Kidney epithelial cell (primary cell): ENCODE measurements at regions not wholly inside any gene's neighbourhood (a gene's known extent, or its start where the extent isn't known, plus 50 kb on each side); places are given as distances from the start of the nearest gene placed in this dataset.

Source experiments
- DNase-seq: peaks from one replicate; pipeline ENCODE4 v3.0.0-alpha.2; 2010; ENCODE audit warnings: low read depth
- H3K27me3 ChIP-seq: 2 replicates; pipeline ENCODE4 v1.6.0; 2011; ENCODE audit warnings: low read length; ENCODE audit not compliant: control insufficient read depth, insufficient read depth
- H3K36me3 ChIP-seq: 2 replicates; pipeline ENCODE4 v1.5.1; 2011; ENCODE audit warnings: low read length; ENCODE audit not compliant: control insufficient read depth, insufficient read depth
- H3K4me3 ChIP-seq: 2 replicates; pipeline ENCODE4 v1.5.1; 2011; ENCODE audit warnings: low read depth, mild to moderate bottlenecking, control low read depth, low read length
- TF ChIP-seq, protein P1 (sequence below): IDR thresholded peaks from 2 replicates; pipeline ENCODE4 v1.5.1; 2011; ENCODE audit warnings: mild to moderate bottlenecking, moderate library complexity, low read length, control low read depth, inconsistent platforms; ENCODE audit not compliant: insufficient read depth, poor library complexity, severe bottlenecking

DNA sequence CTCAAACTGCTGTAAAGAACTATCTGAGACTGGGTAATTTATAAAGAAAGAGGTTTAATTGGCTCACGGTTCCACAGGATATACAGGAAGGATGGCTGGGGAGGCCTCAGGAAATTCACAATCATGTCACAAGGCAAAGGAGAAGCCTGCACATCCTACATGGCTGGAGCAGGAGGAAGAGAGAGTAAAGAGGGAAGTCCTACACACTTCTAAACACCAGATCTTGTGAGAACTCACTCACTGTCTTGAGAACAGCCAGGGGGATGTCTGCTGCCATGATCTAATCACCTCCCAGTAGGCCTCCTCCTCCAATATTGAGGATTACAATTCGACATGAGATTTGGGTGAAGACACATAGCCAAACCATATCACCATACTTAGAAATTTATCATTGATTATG, 1307.0 kb upstream of the GJE1 start:
- H3K4me3 ChIP-seq, result no peak overlapping the region
- H3K36me3 ChIP-seq, result no peaks in the 10 kb centered on the region
- DNase-seq, result no peak
- H3K27me3 ChIP-seq, result no peaks in the 10 kb centered on the region
- TF ChIP-seq, protein P1, sequence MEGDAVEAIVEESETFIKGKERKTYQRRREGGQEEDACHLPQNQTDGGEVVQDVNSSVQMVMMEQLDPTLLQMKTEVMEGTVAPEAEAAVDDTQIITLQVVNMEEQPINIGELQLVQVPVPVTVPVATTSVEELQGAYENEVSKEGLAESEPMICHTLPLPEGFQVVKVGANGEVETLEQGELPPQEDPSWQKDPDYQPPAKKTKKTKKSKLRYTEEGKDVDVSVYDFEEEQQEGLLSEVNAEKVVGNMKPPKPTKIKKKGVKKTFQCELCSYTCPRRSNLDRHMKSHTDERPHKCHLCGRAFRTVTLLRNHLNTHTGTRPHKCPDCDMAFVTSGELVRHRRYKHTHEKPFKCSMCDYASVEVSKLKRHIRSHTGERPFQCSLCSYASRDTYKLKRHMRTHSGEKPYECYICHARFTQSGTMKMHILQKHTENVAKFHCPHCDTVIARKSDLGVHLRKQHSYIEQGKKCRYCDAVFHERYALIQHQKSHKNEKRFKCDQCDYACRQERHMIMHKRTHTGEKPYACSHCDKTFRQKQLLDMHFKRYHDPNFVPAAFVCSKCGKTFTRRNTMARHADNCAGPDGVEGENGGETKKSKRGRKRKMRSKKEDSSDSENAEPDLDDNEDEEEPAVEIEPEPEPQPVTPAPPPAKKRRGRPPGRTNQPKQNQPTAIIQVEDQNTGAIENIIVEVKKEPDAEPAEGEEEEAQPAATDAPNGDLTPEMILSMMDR, result no peak

DNA sequence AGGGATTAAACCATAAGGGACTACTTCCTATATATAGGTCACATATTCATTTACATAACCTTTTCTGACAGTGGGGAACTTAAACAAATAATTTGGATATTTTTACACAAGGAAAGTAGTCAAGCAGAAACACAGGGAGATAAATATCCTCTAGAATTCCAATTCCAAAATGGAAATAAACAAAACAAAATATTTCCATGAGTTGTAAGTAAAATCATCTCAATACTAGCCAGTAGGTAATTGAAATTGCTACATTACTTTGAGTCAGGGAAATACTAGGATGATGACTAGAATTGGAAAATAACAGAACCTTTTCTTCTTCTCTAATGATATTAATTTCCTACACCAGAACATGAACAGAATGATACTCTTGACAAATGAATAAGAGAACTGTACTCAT, 1308.1 kb upstream of the GJE1 start:
- no peaks in the 10 kb centered on the region for H3K27me3 ChIP-seq
- TF ChIP-seq, protein P1, result no peak
- H3K36me3 ChIP-seq, result no peaks in the 10 kb centered on the region
- DNase-seq, result no peak
- no peak overlapping the region for H3K4me3 ChIP-seq

DNA sequence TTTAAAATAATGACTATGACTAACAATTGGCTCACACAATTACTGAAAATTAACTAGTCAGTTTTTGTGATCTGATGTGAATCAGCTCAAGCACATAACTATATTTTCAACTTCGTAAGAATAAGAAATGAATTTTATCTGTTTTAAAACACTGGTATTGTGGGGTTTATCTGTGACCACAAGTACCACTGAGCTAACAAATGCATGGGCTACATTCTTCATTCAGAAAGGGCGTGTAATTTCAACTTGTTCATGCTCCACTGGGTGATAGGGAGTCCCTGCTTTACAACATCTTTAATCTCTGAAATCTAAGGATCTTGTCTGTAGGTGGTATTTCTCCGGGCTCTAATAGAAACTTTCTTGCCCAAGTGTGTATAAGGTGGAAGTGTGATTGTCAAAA, 1311.5 kb upstream of the GJE1 start:
- DNase-seq, result no peak
- Histone ChIP-seq H3K36me3 (no peaks in the 10 kb centered on the region), H3K27me3 (no peaks in the 10 kb centered on the region), H3K4me3 (no peak overlapping the region)
- TF ChIP-seq, protein P1, result no peak

DNA sequence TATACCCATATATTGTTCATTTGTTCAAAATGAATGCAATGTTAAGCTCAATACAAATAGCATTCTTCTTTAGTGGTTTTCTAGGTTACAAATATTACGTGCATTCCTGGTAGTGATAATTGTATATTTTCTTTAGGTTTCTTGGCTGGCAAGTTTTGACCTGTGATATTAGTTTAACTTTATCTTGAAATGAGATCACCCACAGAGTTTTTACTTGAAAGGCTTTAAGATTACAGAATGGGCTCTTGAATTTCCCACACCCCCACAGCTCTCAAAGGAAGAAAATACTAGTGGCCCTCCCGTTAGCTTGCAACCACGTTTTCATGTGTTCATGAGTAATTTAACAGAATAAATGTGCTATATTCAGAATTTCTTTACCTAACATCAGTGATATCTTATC, 1315.5 kb upstream of the GJE1 start:
- Histone ChIP-seq H3K27me3 (no peaks in the 10 kb centered on the region), H3K4me3 (no peak overlapping the region), H3K36me3 (no peaks in the 10 kb centered on the region)
- TF ChIP-seq, protein P1, result no peak
- no peak for DNase-seq

DNA sequence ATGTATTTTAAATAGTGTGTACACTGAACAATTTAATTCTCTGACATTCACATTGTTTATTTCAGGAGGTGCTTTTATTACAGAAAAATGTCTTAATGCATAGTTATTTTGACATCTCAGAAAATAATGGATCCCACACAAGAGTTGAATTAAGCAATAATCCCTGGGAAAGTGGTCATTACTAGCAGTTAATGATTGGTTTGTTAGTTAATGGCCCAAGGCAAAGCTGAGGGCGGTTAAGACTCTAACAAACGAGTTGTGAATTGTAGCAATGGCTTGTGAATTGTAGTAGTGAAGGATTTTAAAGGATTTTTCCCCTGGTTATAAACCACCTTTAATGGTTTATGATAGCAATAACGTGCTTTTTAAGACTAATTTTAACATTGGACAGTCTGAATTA, 1316.0 kb upstream of the GJE1 start:
- TF ChIP-seq, protein P1, result no peak
- no peaks in the 10 kb centered on the region for H3K27me3 ChIP-seq
- peak; percentile 10 for DNase-seq
- H3K36me3 ChIP-seq, result no peaks in the 10 kb centered on the region
- no peak overlapping the region for H3K4me3 ChIP-seq

DNA sequence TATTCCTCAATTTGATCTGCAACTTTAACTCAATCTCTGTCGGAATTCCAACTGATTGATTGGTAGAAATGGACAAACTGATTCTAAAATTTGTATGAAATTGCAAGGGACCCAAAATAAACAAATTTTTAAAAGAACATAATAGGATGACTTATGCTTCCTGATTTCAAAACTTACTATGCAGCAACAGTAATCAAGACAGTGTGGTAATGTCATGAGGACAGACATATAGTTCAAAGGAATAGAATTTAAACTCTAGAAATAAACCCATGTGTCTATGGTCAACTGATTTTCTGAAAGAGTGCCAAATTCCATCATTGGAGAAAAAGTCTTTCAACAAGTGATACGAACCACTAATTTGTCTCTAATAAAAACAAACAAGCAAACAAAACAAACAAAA, 1320.1 kb upstream of the GJE1 start:
- TF ChIP-seq, protein P1, result no peak
- DNase-seq, result no peak
- H3K36me3 ChIP-seq, result no peaks in the 10 kb centered on the region

More for the DNA sequence above, 1320.1 kb upstream of the GJE1 start:
- no peaks in the 10 kb centered on the region for H3K27me3 ChIP-seq
- H3K4me3 ChIP-seq, result no peak overlapping the region
